ENCODE measurements at regions not wholly inside any gene's neighbourhood (a gene's known extent, or its start where the extent isn't known, plus 50 kb on each side); places are given as distances from the start of the nearest gene placed in this dataset.

- no peak for TF ChIP-seq CTCF (IDR thresholded peaks at IDR 0.05)
- no peak for TF ChIP-seq POLR2A (IDR thresholded peaks at IDR 0.05)
These were observed 224.0 kb downstream of the MN1 start for GRCh38 chr22:27577574-27577969.
